HEK293 (cell line): ENCODE measurements at regions not wholly inside any gene's neighbourhood (a gene's known extent, or its start where the extent isn't known, plus 50 kb on each side); places are given as distances from the start of the nearest gene placed in this dataset.

Experiments
- CTCF ChIA-PET: fragments of 350-600 bp; formaldehyde crosslinking; extraction: SDS; loops from one replicate; lab custom pipeline; 2021; ENCODE audit warnings: antibody characterized with exemption; lab: Yijun Ruan, JAX
- POLR2A ChIA-PET: fragments of 300-600 bp; formaldehyde crosslinking; extraction: SDS; loops from one replicate; lab custom pipeline; 2020; ENCODE audit warnings: antibody characterized with exemption, inconsistent platforms; lab: Yijun Ruan, JAX
- H3K27ac ChIP-seq: fragments of 200-500 bp; sonication (Bioruptor generic); 2 replicates; pipeline ENCODE4 v1.5.1; 2014; ENCODE audit warnings: low read depth, low read length, control low read depth, inconsistent platforms; ENCODE audit errors: extremely low read depth
- H3K36me3 ChIP-seq, 2 experiments: fragments of 200-500 bp in 1 of 2; sonication (Bioruptor generic) in 1 of 2; 1 replicate in 1 of 2; 2 replicates in 1 of 2; pipeline ENCODE4 v1.5.1; 2014 to 2017; ENCODE audit warnings: inconsistent platforms in 2 of 2, low read length in 2 of 2; ENCODE audit not compliant: control insufficient read depth in 2 of 2, insufficient read depth in 1 of 2
- H3K4me1 ChIP-seq: fragments of 200-500 bp; sonication (Bioruptor generic); 2 replicates; pipeline ENCODE4 v1.5.1; 2014; ENCODE audit warnings: mild to moderate bottlenecking, low read length, inconsistent platforms; ENCODE audit not compliant: control insufficient read depth, insufficient read depth
- H3K4me3 ChIP-seq: 2 replicates; pipeline ENCODE4 v1.5.1; 2011; ENCODE audit warnings: low read depth, mild to moderate bottlenecking, control low read depth, low read length, moderate library complexity
- H3K9me3 ChIP-seq: fragments of 200-500 bp; sonication (Bioruptor generic); 2 replicates; pipeline ENCODE4 v1.5.1; 2014; ENCODE audit warnings: low read depth, low read length, inconsistent platforms; ENCODE audit not compliant: control insufficient read depth, insufficient read depth
- AEBP2 ChIP-seq: fragments of 450-650 bp; formaldehyde crosslinking; IDR thresholded peaks from 2 replicates; pipeline ENCODE4 v1.5.1; 2016; ENCODE audit warnings: missing biosample characterization, missing genetic modification characterization, borderline replicate concordance
- EGR2 ChIP-seq: fragments of 450-650 bp; formaldehyde crosslinking; IDR thresholded peaks from 2 replicates; pipeline ENCODE4 v1.5.1; 2016; ENCODE audit warnings: low read depth, missing biosample characterization, missing genetic modification characterization
- KLF17 ChIP-seq: fragments of 450-650 bp; formaldehyde crosslinking; IDR thresholded peaks from 2 replicates; pipeline ENCODE4 v1.5.1; 2016; ENCODE audit warnings: missing biosample characterization, missing genetic modification characterization
- KLF7 ChIP-seq: fragments of 450-650 bp; formaldehyde crosslinking; IDR thresholded peaks from 2 replicates; pipeline ENCODE4 v1.5.1; 2016; ENCODE audit warnings: missing biosample characterization, missing genetic modification characterization, borderline replicate concordance
- MEIS1 ChIP-seq: sonication (generic); formaldehyde crosslinking; IDR thresholded peaks from 2 replicates; pipeline ENCODE4 v1.8.1; 2022; ENCODE audit warnings: missing genetic modification reagents, mild to moderate bottlenecking, borderline replicate concordance
- MZF1 ChIP-seq: fragments of 450-650 bp; formaldehyde crosslinking; IDR thresholded peaks from 2 replicates; pipeline ENCODE4 v1.5.1; 2017; ENCODE audit warnings: missing biosample characterization, missing genetic modification characterization, borderline replicate concordance
- PRDM4 ChIP-seq: fragments of 450-650 bp; formaldehyde crosslinking; IDR thresholded peaks from 2 replicates; pipeline ENCODE4 v1.5.1; 2017; ENCODE audit warnings: missing biosample characterization, missing genetic modification characterization
- SCRT2 ChIP-seq: fragments of 450-650 bp; formaldehyde crosslinking; IDR thresholded peaks from 2 replicates; pipeline ENCODE4 v1.5.1; 2016; ENCODE audit warnings: missing biosample characterization, missing genetic modification characterization
- SP3 ChIP-seq: fragments of 450-650 bp; formaldehyde crosslinking; IDR thresholded peaks from 2 replicates; pipeline ENCODE4 v1.5.1; 2016; ENCODE audit warnings: missing biosample characterization, missing genetic modification characterization
- ZFHX2 ChIP-seq: fragments of 450-650 bp; formaldehyde crosslinking; conservative IDR thresholded peaks from 2 replicates; pipeline ENCODE4 v1.5.1; 2016; ENCODE audit warnings: missing biosample characterization, missing genetic modification characterization
- ZNF157 ChIP-seq: fragments of 450-650 bp; formaldehyde crosslinking; IDR thresholded peaks from 2 replicates; pipeline ENCODE4 v1.5.1; 2016; ENCODE audit warnings: missing biosample characterization, missing genetic modification characterization
- ZNF2 ChIP-seq: fragments of 450-650 bp; formaldehyde crosslinking; IDR thresholded peaks from 2 replicates; pipeline ENCODE4 v1.5.1; 2016; ENCODE audit warnings: missing biosample characterization, missing genetic modification characterization
- ZNF292 ChIP-seq: fragments of 450-650 bp; formaldehyde crosslinking; IDR thresholded peaks from 2 replicates; pipeline ENCODE4 v1.5.1; 2016; ENCODE audit warnings: low read depth, missing biosample characterization, missing genetic modification characterization, borderline replicate concordance
- ZNF362 ChIP-seq: fragments of 450-650 bp; formaldehyde crosslinking; IDR thresholded peaks from 2 replicates; pipeline ENCODE4 v1.5.1; 2016; ENCODE audit warnings: missing biosample characterization, missing genetic modification characterization
- ZNF37A ChIP-seq: fragments of 450-650 bp; IDR thresholded peaks from 2 replicates; pipeline ENCODE4 v1.5.1; 2018; ENCODE audit warnings: missing biosample characterization, missing genetic modification characterization
- ZNF513 ChIP-seq: fragments of 450-650 bp; IDR thresholded peaks from 2 replicates; pipeline ENCODE4 v1.5.1; 2018; ENCODE audit warnings: missing biosample characterization, missing genetic modification characterization
- ZNF596 ChIP-seq: fragments of 450-650 bp; IDR thresholded peaks from 2 replicates; pipeline ENCODE4 v1.5.0; 2018; ENCODE audit warnings: missing biosample characterization, mild to moderate bottlenecking, missing genetic modification characterization, moderate library complexity
- ZNF626 ChIP-seq: fragments of 450-650 bp; sonication (Bioruptor Pico); formaldehyde crosslinking; IDR thresholded peaks from 2 replicates; pipeline ENCODE4 v1.5.1; 2018; ENCODE audit warnings: missing biosample characterization, missing genetic modification characterization, inconsistent platforms
- TF ChIP-seq, protein P1 (sequence below): fragments of 450-650 bp; formaldehyde crosslinking; IDR thresholded peaks from 2 replicates; pipeline ENCODE4 v1.5.1; 2017; ENCODE audit warnings: missing biosample characterization, missing genetic modification characterization

- no peak for TF ChIP-seq EGR2 (tag by site-specific recombination)
- TF ChIP-seq ZNF37A (tag by site-specific recombination): no peak
- TF ChIP-seq KLF17 (tag by site-specific recombination): no peak
- TF ChIP-seq SCRT2 (tag by site-specific recombination): no peak
- TF ChIP-seq, all 188 proteins: peak for 0
Observed at GRCh38 chr1:30195424-30196134, 527.8 kb downstream of the MATN1 start (continued).

DNA sequence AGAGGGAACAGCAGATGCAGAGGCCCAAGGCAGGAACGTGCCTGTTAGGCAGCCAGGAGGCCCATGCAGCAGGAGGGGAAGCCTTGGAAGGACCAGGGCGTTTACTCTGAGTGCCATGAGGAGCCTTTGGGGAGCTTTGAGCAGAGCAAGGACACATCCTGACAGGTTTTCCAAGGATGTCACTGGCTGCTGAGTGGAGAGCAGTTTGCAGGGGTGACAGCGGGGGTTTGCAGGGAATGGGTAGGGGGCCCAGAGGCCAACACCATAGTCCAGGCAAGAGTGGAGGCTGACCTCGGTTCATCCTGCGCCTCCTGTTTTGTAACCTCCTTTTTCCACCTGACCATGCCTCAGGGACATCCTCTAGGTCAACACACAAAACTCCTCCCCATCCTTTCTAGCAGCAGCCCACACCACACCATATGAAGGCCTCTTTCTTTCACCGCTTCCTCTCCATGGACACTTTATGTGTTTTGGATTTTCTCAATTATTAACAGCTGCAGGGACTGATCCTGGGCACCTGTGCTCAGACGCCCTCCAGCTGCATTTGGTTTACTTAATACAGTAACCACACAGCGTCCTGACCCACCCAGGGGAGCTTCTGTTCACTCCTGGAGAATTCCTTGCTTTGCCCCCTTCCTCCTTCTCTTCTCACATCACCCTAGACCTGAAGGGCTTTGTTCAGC lies 528.5 kb downstream of the MATN1 start:
- ChIA-PET POLR2A (no interaction called here), CTCF (no interaction called here)
- no peaks in the 10 kb centered on the region for H3K36me3 ChIP-seq
- no peaks in the 10 kb centered on the region for H3K9me3 ChIP-seq
- no peaks in the 10 kb centered on the region for H3K4me1 ChIP-seq
- no peak overlapping the region for H3K27ac ChIP-seq
- no peak for TF ChIP-seq AEBP2 (tag by site-specific recombination)
- no peak for TF ChIP-seq ZNF37A (tag by site-specific recombination)
- TF ChIP-seq KLF7: no peak
- TF ChIP-seq ZNF292 (tag by site-specific recombination): no peak
- TF ChIP-seq ZFHX2: 0 out of 2 replicates have a peak, but pooled peaks have one; percentile 14
- no peak overlapping the region for H3K4me3 ChIP-seq

GRCh38 chr1:30194046-30194619 lies 529.3 kb downstream of the MATN1 start:
- POLR2A ChIA-PET: no interaction called here
- TF ChIP-seq AEBP2 (tag by site-specific recombination) (no peak), ZNF626 (tag by site-specific recombination) (no peak), ZNF596 (tag by site-specific recombination) (no peak), PRDM4 (tag by site-specific recombination) (no peak), ZNF157 (tag by site-specific recombination) (no peak), MEIS1 (CRISPR knock-in tag) (no peak), ZNF362 (tag by site-specific recombination) (no peak), ZNF513 (tag by site-specific recombination) (no peak), MZF1 (tag by site-specific recombination) (no peak), ZNF2 (tag by site-specific recombination) (no peak), SP3 (tag by site-specific recombination) (no peak)
- TF ChIP-seq, protein P1, sequence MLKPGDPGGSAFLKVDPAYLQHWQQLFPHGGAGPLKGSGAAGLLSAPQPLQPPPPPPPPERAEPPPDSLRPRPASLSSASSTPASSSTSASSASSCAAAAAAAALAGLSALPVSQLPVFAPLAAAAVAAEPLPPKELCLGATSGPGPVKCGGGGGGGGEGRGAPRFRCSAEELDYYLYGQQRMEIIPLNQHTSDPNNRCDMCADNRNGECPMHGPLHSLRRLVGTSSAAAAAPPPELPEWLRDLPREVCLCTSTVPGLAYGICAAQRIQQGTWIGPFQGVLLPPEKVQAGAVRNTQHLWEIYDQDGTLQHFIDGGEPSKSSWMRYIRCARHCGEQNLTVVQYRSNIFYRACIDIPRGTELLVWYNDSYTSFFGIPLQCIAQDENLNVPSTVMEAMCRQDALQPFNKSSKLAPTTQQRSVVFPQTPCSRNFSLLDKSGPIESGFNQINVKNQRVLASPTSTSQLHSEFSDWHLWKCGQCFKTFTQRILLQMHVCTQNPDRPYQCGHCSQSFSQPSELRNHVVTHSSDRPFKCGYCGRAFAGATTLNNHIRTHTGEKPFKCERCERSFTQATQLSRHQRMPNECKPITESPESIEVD (tag by site-specific recombination): no peak

More at GRCh38 chr1:30194046-30194619, 529.3 kb downstream of the MATN1 start:
- Histone ChIP-seq H3K4me3 (no peak overlapping the region), H3K36me3 (no peaks in the 10 kb centered on the region), H3K27ac (no peak overlapping the region), H3K9me3 (no peaks in the 10 kb centered on the region), H3K4me1 (no peaks in the 10 kb centered on the region)
- CTCF ChIA-PET: no interaction called here
